ENCODE measurements at regions not wholly inside any gene's neighbourhood (a gene's known extent, or its start where the extent isn't known, plus 50 kb on each side); places are given as distances from the start of the nearest gene placed in this dataset.
A peak's percentile ranks its signal among the peaks of the same experiment; 100 is the strongest.
"Not testable (repeated sequence)": the region's sequence is repeated elsewhere in the genome, so short reads cannot be mapped to it uniquely, and the experiment has no call there.

DNA sequence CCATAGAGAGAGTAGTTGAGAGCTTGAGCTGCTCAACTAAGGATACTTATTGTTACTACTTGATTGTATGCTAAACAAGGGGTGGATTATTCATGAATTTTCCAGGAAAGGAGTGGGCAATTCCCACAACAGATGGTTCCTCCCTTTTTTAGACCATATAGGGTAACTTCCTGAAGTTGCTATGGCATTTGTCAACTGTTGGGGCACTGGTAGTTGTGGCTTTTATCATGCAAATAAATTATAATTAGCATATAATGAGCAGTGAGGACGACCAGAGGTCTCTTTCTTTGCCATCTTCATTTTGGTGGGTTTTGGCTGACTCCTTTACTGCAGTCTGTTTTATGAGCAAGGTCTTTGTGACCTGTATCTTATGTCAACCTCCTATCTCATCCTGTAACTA lies 1403.5 kb upstream of the PABPC4L start:
- DNase-seq = no peak

DNA sequence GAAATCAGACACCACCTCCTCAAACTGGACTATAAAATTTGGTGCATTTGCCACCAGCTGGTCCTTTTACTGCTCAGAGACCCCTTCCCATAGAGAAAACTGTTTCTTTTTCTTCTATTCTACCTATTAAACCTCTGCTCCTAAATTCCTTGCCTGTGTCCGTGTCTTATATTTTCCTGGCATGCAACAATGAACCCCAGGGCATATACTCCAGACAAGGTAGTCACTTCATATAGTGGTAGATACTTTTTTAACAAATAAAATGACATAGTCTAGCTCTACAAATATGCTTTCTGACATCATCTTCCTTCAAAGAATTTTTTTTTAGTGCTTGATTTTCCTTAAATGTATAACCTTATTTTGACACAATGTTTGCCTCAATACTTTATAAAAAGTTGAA lies 1402.9 kb upstream of the PABPC4L start:
- no peak for DNase-seq

GRCh38 chr4:135601351-135601750 lies 1399.8 kb upstream of the PABPC4L start:
- no peak for DNase-seq

DNA sequence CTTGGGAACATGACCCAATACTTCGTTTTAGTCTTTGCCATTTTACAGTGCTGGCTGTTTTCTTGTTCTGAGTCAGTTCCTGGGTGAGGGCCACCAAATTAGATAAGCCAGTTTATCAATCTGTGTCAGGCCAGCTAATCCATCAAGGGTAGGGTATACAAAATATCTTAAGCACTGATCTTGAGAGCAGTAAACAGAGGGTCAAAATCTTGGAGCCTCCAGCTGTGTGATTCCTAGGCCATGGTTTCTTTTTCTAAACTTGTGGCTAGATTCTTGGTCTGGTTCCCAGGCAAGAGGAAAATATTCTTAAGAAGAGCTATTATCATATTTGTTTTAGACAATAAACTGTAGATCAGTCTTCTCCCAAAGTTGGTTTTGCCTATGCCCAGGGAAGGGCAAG lies 1396.6 kb upstream of the PABPC4L start:
- no peak for DNase-seq

DNA sequence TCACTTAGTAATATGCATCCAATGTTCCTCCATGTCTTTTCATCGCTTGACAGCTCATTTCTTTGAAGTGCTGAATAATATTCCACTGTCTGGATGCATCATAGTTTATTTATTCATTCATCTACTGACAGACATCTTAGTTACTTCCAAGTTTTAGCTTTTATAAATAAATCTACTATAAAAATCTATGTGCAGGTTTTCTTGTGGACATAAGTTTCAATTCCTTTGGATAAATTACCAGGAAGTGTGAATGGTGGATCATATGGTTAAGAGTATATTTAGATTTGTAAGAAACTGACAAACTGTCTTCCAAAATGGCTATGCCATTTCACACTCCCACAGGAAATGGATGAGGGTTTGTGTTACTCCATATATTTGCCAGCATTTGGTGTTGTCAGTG lies 1392.9 kb upstream of the PABPC4L start:
- DNase-seq = no peak

GRCh38 chr4:135575041-135575440 lies 1373.5 kb upstream of the PABPC4L start:
- DNase-seq = no peak

GRCh38 chr4:135573251-135573650 lies 1371.7 kb upstream of the PABPC4L start:
- no peak for DNase-seq

- no peak for DNase-seq
Measured at GRCh38 chr4:135564090-135564489, 1362.5 kb upstream of the PABPC4L start.

DNA sequence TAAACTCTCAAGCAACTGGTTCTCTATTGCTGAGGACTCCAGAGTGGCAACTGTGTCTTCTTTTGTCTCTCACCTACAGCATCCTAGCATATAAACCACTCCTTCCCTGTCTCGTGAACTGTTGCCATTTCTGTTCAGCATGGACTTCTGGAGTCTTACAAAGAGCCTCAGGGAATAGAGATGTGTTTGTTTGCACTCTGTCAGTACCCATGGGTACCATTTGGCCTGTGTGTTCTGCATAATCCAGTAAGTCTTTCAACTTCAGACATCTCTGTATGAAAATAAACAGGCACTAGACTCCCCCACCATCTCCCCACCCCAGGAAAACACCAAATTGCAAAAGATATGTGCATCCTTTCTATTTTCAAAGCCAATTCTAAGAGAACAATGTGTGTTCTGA lies 1351.6 kb upstream of the PABPC4L start:
- DNase-seq = no peak

DNA sequence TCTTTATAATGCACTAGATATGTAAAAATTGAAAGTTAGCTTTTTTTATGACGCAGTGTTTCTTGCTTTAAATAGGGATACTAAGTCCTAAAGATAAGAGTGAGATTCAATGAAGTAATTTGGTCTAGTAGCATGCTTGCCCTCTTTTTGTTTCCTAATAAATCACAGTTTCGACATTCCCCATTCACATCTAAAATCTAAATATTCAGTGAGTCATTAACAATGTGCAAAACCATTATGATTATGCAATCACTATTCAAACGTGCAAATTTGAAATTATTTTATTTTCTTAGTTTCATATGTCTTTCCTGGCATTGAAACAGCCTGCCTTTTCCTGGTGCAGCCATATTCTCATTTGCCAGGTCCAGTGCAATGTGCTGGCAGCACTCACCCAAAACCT lies 1350.5 kb upstream of the PABPC4L start:
- DNase-seq = no peak

GRCh38 chr4:135548711-135549110 lies 1347.1 kb upstream of the PABPC4L start:
- DNase-seq = no peak

GRCh38 chr4:135545616-135546317 lies 1344.2 kb upstream of the PABPC4L start:
- DNase-seq = no peak

- DNase-seq = no peak
Measured at GRCh38 chr4:135538698-135539097, 1337.1 kb upstream of the PABPC4L start.

GRCh38 chr4:135533053-135533452 lies 1331.5 kb upstream of the PABPC4L start:
- peak; percentile 0 for DNase-seq

DNA sequence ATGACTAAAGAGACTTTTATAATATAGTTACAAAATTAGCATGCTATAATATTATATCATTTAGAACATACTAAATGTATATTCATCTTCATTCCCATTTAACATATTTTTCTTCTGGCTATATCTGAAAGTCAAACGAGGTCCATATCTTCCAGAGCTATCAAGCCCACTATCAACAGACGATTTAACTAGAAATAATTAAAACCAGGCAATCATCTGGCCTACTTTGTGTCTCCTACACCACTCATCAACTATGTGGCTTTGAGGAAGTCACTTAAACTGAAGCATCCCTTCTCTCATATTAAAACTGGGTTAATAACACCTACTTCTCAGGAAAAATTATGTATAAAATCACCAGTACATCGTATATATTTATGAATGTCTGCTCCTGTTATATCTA lies 1330.5 kb upstream of the PABPC4L start:
- no peak for DNase-seq

GRCh38 chr4:135515295-135515694 lies 1313.7 kb upstream of the PABPC4L start:
- DNase-seq = no peak

- DNase-seq = no peak
Measured at GRCh38 chr4:135510582-135510981, 1309.0 kb upstream of the PABPC4L start.

GRCh38 chr4:135508006-135508714 lies 1306.6 kb upstream of the PABPC4L start:
- DNase-seq = no peak

- no peak for DNase-seq
Measured at GRCh38 chr4:135497563-135498152, 1296.1 kb upstream of the PABPC4L start.

- DNase-seq = no peak
Measured at GRCh38 chr4:135492439-135492838, 1290.8 kb upstream of the PABPC4L start.

DNA sequence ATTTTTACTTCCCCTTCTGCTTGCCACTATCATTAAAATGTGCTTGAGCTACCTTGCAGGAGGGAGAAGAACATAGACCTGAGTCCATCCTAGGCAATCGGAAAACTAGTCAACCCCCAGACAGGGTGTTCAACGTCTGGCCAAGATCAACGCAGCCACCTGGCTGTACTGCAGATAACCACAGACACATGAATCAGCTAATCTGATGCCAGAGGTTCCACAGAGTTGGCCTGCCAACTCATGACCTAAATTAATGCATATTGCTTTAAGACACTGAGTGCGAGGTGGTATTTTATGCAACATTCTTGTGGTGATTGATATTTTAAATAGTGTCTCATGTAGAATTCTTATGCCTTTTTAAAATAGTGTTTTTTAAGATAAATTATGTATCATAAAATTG lies 1283.8 kb upstream of the PABPC4L start:
- no peak for DNase-seq

- DNase-seq = no peak
Measured at GRCh38 chr4:135476272-135476671, 1274.7 kb upstream of the PABPC4L start.

DNA sequence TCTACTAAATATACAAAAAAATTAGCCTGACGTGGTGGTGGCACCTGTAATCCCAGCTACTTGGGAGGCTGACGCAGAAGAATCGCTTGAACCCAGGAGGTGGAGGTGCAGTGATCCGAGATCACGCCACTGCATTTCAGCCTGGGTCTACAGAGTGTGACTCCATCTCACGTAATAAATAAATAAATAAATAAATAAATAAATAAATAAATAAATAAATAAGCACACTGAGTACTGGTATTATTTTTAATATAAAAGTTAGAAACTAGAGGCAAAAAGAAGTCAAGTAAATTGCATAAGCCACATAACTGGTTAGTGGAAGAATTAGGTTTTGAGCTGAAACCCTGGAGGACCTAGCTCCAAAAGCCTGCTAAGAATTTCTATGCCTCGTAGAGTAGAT lies 1262.7 kb upstream of the PABPC4L start:
- no peak for DNase-seq

- not testable (repeated sequence) for DNase-seq
Measured at GRCh38 chr4:135447598-135447997, 1246.0 kb upstream of the PABPC4L start.
